ENCODE measurements at regions not wholly inside any gene's neighbourhood (a gene's known extent, or its start where the extent isn't known, plus 50 kb on each side); places are given as distances from the start of the nearest gene placed in this dataset.

DNA sequence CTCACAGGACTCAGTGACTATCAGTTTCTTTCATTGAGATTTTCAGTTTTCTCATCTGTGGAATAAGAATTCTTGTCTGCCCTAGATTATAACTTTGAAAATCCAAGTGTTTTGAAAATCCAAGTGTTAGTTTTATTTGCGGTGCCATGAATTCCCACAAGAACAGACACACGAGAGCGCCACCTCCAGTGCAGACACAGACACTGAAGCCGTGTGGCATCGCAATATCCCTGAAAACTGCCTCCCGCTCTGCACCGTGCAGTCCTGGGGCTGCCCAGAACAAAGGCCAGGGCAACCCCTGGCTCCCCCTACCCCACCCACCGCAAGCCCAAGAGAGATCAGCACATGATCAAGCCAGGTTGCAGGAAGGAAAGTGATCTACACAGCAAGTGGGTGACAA is 229.5 kb upstream of the ASIC2 start (continued):
- no peak for TF ChIP-seq SNAPC4 (CRISPR knock-in tag; IDR thresholded peaks at IDR 0.05)

DNA sequence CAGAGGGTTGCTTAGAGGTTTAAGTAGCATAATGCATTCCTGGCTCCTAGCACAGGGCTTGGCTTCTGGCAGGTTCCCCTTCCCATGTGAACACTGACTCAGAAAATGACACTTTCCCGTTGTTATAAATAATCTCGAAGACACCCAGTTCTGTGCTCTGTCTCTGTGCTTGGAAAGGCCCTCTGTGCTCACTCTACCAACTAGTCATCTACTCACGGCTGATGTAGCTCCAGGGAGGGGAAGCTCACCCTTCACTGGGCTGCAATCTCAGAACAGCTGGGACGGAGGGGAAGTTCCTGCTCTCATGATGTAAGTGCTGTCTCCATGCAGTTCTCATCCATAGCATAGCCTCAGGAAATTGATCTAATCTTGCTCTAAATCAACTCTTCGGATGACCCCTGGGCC is 230.5 kb upstream of the ASIC2 start:
- 0% methylated on average over 4 of the region's 5 CpGs for WGBS (ENCODE audit: low lambda C conversion rate)
- no peaks in the 10 kb centered on the region for H3K27me3 ChIP-seq (ENCODE audit: control insufficient read depth in 1 of 2, insufficient read depth in 2 of 2, low read length in 2 of 2)
- ChIA-PET CTCF (ENCODE audit: low intra/inter-chr PET ratio, low total read pairs) (no interaction called here), POLR2A (no interaction called here)
- FAIRE-seq (no peak), DNase-seq (ENCODE audit: low spot score) (no peak), ATAC-seq (no peak)
- H3K4me1 ChIP-seq (ENCODE audit: insufficient read depth, low read length) = no peaks in the 10 kb centered on the region
- in situ Hi-C loops (cut with HindIII; ENCODE audit: extremely low pct_ligation_motif_present, low pct_unique_long_range_greater_than_20kb) (loop anchor here (10.0 to 25.0 kb wide), 2 partner anchors 221 to 486 kb away; no protein-coding TSS in a partner anchor), intact Hi-C loops (cut with micrococcal nuclease; ENCODE audit: unreplicated experiment) (no loop called here)
- no peak overlapping the region for H3K9ac ChIP-seq (ENCODE audit: insufficient read depth, low read depth, low read length)
- no peak overlapping the region for H3K4me3 ChIP-seq (replicated peaks in 1 of 3; ENCODE audit: insufficient read depth in 1 of 3, low read depth in 2 of 3, low read length in 3 of 3)
- no peak overlapping the region for H3K27ac ChIP-seq (ENCODE audit: extremely low read length, insufficient read depth, low read length)
- TF ChIP-seq HDAC2 (CRISPR knock-in tag; IDR thresholded peaks at IDR 0.05) = no peak
- no peaks in the 10 kb centered on the region for H3K79me2 ChIP-seq (ENCODE audit: insufficient read depth, low read length)
- H3K9me3 ChIP-seq (ENCODE audit: low read length) = peaks cover 9% of the 10 kb centered on the region
- H4K20me1 ChIP-seq (ENCODE audit: insufficient read depth, low read length) = 0 out of 2 replicates have a peak, but pooled peaks cover 3% of the 10 kb centered on the region
- no peak overlapping the region for H3K4me2 ChIP-seq (ENCODE audit: low read depth, low read length)
- no peak overlapping the region for H2AFZ ChIP-seq (ENCODE audit: low read length)
- H3K36me3 ChIP-seq (replicated peaks in 1 of 2; ENCODE audit: control insufficient read depth in 1 of 2, insufficient read depth in 2 of 2, low read length in 2 of 2) = no peaks in the 10 kb centered on the region
- no TSS peak for BruUV-seq (replicated peaks)

Data from HepG2 (cell line).